HG03520 (cell line): ENCODE measurements at regions not wholly inside any gene's neighbourhood (a gene's known extent, or its start where the extent isn't known, plus 50 kb on each side); places are given as distances from the start of the nearest gene placed in this dataset.

ENCODE experiments used
- ATAC-seq: cut with Tn5 transposase; IDR thresholded peaks from one replicate; pipeline ENCODE4 v1.9.1; 2021; ENCODE audit warnings: mild to moderate bottlenecking, moderate library complexity; ENCODE audit not compliant: unreplicated experiment

DNA sequence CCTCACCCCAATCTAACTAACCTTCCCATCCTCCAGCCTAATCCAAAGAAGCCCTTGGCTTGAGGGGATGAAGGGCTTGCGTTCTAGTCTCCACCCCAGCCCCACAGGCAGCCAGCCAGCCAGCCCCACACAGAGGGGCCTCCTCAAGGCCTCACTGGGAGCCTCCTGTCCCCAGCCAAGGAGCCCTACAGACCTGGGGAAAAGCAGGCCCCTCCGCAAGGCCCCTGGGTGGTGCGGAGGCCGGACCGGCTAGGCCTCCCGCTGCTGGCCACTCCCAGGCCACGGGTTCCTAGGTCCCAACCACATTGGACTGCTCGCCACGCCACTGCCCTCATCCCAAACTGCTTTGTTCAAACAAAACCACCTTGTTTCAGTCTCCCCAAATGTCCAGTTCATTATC is 78.0 kb downstream of the ZIC5 start:
- no peak for ATAC-seq

DNA sequence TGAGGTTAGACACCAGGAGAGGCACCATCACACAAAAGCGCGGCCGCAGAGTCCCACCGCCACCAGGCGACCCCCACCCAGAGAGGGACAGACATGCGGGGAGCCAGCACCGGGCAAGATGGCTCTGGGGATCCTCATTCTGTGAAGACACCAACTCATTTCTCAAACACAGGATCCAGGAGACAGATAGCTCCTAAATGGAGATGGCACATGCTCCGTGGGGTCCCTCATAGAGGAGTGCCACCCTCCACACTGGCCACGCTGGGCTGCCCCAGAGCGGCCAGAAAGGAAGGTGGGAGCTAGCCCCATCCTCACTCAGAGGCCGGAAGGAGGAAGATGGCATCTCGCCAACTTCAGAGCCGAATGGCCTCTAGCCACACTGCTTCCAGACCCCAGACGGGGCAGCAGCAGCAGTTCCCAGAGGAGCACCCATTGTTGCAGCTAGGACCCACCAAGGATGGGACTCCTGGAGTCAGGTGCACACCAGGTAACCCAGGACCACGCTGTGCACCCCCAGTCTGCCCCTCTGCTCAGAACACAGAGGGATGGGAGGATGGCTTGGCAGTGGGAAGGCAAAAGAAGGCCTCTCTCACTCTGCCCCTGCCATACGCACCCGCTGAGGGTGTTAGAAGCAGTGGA is 78.6 kb downstream of the ZIC5 start:
- no peak for ATAC-seq

DNA sequence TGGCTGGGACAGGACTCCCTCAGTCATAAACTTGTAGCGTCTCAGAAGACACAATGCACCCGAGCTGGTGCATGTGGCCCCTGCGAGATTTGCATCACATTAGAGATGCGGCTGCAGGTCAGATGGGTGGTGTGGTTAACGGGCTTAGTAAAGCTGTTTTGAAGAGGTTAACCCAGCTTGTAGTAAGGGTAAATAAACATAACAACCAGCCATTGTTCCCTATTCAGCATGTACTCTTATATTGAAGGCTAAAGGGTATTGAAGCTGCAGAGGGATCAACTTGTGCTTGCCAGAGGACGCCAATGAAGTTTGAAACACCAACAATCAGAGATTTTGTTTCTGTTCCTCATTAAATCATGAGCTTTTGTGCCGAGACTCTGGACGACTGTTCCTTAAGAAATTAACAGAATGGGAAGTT is 79.4 kb downstream of the ZIC5 start:
- ATAC-seq: no peak

DNA sequence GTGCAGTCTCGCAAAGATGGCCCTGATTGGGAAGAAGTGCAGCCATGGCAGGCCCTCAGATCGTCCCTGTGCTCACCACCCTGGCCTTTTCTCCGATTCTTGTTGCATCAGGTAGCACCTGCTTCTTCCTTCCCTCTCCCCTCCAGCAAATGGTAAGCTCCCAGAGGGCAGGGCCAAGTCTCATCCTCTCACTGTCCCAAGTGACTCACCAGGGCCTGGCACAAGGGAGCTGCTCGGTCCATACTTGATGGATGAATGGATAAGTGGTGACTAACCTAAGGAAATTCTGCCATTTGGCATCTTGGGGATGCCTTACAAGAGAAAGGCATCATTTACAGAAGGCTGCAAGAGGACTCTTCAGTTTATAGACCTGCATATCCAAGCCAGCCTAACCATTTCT is 84.9 kb downstream of the ZIC5 start:
- ATAC-seq: no peak

DNA sequence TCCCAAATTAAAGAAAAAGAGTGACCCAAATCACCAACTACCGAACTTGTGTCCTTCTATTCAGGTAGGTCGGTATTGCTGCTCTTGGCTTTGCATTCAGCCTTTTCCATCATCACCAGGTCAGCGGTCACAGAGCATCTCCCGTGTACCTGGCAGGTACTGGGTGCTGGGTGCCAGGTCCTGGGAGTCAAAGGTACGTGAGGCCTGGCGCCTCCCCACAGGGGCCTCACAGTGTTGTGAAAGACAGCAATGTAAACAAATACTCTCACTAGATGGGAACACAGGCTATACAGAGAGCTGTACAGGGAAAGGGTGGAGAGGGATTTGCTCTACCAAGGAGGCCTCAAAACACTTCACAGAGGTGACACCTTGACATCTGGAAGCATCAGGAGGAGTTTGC is 86.7 kb downstream of the ZIC5 start:
- no peak for ATAC-seq

DNA sequence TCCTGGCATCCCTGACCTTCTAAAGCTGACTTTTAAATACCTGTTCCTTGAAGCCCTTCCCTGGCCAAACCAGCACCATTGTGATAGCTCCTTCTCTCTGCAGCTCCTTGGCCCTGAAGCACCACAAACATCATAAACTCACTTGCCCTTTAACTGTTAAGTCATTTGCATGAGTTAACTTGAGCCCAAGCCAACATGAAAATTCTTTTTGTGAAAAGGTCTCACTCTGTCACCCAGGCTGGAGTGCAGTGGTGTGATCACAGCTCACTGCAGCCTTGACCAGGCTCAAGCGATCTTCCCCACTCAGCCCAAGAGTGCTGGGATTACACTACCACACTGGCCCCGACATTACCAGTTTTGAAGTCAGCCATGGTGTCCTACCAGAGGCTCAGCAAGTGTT is 87.8 kb downstream of the ZIC5 start:
- ATAC-seq: no peak

DNA sequence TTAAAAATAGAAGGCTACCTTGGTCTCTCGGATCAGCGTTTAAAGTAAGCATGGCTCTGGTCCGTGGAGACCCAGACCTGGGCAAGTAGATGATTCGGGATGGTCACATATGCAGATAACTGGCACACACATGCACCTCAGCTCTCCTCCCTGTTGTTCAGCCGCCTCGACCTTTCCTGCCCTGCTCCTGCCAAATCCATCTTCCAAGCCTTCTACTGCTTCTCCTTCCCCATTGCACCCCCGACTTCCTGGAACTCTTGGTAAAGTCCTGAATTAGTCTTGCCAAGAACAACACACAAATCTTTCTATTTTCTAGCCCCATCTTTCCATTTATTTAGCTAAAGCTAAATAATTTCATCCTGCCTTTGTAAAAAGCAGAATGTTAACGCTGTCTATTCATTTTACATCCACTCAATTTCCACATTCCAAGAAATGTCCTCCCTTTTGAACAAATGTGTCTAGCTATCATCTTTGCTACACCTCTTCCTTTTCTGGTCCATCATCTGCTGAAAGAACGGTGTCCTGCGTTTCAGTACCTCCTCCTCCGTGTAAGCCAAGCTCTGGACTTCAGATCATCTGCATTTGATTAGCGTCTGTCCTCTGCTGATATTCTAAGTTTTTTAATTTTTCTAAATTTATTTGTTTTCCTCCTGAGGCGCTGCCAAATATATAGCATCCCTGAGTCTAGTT is 92.5 kb downstream of the ZIC5 start:
- no peak for ATAC-seq

DNA sequence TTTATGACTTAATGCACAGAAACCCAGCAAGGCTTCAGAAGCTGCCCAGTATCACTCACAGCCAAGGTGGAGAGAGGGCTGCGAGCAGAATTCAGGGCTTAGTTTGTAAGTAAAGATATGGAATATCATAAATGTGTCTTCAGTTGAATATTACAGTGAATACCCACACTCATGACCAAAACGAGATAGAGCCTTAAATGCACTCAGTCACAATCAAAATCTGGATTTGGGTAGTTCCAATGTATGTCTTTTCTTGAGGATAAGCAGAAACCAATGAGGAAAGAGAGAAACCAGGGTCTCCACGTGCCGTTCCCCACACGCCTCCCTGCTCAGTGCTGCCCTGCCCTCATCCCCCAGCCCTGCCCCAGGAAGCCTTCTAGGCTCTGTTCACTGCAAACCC is 94.9 kb downstream of the ZIC5 start:
- ATAC-seq: no peak

DNA sequence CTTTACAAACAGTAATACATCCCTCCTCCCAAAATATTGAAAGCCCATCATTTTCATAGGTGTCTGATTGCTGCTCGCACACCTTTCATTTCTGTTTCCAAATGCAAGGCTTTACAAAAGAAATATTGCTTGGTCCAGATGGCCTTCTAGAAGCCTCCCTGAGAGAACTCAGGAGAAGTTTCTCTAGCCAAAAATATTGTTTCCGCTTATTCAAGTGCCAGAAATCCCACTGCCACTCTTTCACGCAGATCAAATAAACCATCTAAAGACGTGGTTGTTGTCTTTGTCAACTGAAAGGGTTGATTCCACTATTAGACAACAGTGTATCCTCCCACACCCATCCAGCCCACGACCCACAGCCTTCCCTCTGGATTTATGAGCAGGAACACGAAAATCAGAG is 96.2 kb downstream of the ZIC5 start:
- ATAC-seq: no peak

DNA sequence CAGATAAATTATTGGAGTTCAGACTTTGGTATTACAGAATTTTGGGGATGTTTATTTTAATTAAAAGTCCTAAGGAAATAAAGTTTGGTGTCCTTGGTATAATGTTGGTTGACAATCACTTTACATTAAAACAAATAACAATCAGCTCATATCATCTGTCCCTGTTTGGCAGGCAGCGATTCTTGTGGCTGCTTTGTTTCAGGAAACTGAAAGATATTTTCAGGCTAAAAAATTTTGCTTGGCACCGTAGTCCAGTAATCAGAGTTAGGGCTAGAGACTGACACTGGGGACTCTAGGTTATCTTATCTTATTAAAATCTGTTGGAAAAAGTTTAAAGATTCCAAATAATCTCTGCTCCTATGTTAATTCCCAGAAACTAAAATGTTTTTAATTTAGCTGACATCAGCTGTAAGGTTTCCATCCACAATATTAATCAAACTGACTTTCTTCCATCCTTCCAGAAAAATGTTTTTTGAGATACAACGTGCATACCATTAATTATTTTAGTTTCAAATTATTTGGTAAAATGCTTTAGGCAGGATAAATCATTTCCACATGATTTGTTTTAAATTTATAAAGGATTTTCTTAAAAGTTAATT is 97.6 kb downstream of the ZIC5 start:
- no peak for ATAC-seq

DNA sequence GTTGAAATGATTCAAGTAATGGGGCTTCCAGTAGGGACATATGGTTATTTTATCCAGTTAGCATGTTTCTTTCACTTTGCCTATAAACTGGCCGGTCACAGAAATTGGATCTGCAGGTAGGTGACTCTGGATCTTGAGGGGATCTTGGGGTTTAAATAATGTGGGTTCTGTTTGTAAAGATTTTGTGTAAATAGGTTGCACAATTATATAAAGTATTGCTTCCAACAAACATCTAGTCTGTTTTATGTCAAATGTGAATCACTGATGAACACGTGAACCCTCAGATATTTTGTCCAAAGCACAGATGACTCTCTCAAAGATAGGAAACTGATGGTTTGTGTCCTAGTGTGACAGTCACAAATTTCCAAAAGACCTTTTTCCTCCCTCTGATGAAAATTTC is 98.4 kb downstream of the ZIC5 start:
- no peak for ATAC-seq

DNA sequence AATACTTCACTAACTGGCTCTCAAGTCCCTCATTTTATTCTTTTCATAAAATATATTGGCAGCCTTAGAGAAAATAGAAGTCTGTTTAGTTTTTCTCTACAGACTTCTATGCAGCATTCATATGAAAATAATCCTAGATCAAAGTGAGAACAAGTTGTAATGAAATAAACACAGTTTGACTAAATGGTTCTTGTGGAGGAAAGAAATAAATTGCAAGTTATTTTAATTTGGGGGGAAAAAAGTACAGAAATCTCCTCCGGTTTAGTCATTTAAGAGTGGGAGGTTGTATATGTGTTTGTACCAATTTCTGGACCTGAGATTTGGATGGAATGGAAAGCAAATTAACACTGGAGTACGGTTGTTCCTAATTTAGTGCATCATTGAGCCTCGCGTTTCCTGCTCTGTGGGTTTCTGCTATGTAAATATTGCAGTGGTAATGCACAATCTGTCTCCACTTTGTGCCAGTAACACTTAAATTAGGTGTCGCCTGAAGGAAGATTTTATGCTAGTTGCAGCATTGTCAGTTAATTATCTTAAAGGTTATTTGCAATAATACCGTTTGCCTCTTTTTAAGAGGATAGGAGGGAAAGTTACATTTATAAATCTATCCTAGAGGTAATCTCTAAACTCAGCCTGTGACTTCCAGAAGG is 100.2 kb downstream of the ZIC5 start:
- ATAC-seq: no peak

DNA sequence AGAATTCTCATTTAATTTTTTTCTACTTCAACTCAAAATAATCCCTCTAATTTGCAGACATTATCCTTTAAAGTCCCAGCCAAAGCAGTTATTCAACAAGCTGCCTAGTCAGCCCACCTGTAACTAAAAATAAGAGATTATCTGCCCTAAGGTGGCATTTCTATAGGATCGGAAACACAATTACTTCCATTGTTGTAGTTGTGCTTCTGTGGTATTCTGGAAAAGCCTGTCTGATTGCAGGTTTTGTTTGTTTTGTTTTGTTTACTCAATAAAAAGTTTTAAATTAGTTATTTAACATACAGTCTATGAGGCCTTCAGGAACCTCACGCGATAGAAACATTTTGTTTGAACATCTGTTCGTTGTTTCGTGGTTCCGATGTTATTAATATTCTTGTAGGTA is 101.0 kb downstream of the ZIC5 start:
- ATAC-seq: no peak

DNA sequence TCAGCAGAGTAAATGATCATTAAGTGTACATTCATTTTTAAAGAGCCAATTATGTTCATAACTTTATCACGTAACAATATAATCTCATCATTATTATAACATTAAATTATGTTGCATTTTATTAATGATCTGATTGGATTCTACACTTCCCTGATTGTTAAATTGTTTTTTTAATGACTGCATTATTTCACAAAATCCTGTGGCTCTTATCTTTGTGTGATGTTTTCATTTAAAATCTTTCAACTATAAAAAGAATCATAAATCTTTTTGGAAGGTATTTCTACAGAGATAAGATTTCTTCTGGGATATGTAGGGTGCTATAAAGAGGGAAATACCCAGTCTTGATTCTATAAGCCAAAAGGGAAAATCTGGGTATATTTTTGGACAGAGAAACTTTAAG is 101.7 kb downstream of the ZIC5 start:
- ATAC-seq: no peak

DNA sequence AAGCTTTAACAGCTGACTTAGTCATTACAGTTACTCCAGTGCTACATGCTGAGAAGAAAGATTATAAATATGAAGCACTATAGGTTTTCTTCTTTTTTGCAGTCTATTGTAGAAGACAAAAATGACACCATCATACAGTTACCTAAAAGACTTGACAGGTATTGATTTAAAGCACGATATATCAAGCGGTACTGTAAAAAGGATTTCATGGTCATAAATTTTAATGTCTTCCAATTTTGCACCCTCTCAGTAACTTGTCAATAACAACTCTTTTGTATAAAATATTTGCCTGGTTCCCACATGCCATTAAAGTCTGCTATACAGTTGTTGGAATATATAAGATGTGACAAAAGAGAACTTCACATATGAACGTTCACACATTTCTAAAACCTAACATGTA is 102.8 kb downstream of the ZIC5 start:
- ATAC-seq: no peak

DNA sequence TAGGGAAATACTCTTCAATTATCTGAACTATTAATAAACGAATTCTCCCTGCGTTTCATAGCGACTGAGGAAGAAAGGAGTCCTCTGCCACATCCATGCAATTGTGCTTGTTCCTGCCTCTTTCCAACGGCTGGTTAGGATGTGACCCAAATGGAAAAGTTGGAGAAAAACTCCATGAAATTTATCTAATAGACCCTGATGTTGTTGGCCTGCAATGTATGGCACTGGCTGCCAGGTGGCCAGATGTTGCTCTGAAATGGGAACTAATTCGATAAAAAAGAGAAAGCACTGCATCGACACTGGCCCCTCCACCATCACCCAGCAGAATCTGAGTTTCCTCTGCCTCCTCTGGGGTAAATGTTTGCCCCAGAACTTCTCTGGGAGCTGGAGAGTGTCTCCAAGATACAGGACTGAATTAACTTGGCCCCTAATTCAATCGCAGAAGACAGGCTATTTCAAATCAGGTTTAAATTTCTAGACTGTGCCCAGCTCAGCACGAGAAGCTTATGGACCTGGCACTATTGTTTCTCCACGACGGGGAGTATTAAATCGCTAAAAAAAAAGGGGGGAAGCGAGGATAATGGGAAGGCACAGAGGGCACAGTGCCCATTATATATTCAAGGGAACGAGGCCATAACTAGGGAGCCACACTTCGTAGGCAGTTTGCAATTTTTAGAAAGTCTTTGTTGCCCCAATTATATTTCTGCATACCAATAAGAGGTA is 103.9 kb downstream of the ZIC5 start:
- ATAC-seq: no peak

DNA sequence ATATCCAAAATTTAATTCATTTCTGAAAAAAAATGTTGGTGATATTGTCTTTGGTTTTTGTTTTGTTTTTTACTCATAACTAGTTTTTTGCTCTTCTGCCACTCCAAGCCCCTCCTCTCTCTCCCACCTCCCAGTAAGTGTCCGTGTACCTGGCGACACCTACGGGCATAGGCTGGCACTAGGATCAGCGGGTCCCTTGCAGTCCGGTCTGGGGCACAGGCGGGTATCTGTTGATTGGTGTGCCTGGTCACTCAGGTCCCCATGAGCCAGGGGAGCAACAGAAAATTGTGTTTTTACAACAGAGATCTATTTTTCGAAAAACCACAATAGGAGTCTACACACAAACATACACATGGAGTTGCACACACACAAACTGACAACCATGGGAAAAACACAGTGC is 104.8 kb downstream of the ZIC5 start:
- ATAC-seq: no peak

DNA sequence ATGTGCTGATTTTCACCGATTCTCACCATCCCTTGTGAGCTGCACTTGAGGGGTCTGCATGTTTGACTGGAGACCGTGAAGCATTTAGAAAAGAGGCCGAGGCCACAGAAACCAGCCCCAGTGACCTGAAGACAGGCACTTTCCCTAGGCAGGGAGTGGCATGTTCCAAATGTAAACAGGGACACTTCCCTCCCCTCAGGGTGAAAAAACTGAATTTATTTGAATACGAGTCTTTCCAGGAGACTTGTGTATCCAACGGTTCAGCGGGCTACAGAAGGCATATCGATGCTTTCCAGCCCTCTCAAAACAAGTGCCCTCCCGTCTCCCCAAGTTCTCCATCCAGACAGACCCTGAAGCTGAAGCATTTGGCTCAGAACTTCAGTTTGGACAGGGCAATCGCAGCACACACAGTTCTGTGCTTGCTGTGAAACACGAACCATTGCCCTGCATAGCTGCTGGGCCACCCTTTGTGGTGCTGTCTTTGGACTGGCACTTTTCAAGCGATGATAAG is 106.1 kb downstream of the ZIC5 start:
- ATAC-seq: no peak

DNA sequence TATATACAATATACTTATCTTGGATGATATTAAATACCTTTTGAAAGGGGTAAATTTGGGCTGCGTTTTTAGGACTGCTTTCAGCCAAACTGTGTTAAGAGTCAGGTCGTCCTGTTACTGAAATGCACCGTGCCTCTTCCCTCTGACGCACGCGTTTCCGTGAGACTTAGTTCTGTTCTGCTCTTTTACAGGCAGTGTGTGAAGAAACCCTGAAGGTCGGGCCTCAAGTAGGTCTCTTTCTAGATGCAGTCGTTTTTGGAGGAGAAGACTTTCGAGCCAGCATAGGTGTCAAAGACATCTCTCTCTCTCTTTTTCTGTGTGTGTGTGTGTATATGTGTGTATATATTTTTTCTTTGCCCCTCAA is 107.0 kb downstream of the ZIC5 start:
- ATAC-seq: no peak

DNA sequence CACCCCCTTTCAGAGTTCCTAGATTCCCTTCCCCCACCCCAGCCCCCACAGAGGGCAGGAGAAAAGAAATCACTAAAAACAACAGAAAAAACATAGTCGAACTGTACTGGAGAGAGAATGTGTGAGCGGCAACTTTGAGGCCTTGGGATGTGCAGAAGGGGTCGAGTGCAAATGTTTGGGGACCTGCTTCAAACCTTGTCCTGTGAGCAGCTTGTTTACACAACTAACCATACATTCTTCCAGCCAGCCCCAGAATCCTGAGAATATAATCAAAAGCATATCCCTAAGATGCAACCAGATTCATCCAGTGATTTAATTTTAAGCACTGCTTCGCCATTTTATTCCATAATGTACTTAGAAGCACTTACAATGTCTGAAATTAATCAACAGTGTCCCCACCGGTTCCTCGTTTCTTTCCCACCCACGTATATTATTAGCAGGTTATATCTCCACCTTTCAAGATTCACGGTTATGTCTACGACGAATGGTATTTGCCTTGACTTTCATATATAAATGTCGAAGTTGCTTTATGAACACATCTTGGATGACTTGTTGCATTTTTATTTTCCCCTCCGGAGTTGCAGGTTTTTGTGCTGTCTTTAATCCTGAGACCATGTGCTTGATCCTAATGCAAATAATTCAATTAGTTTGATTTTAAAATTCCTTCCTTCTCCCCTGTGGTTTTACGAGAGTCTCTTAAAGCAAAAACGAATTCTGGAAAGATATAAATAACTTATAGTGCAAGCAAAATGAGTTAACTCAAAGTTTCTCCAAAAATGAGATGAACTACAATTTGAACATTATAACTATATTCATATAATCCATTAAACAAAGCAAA is 107.6 kb downstream of the ZIC5 start:
- ATAC-seq: no peak
